Trophoblast cell (in vitro differentiated cells and primary cell): ENCODE measurements at regions not wholly inside any gene's neighbourhood (a gene's known extent, or its start where the extent isn't known, plus 50 kb on each side); places are given as distances from the start of the nearest gene placed in this dataset.

Source experiments
- DNase-seq, 2 donors: peaks; one replicate each; pipeline ENCODE4 v3.0.0-alpha.2; 2016
- H2AFZ ChIP-seq: 2 replicates; pipeline ENCODE4 v1.6.1; 2013; ENCODE audit warnings: low read length, moderate library complexity, mild to moderate bottlenecking; ENCODE audit not compliant: insufficient read depth, poor library complexity
- H2AK5ac ChIP-seq: 2 replicates; pipeline ENCODE4 v1.6.1; 2013; ENCODE audit warnings: mild to moderate bottlenecking, low read length
- H2BK120ac ChIP-seq: 2 replicates; pipeline ENCODE4 v1.6.1; 2013; ENCODE audit warnings: low read length, mild to moderate bottlenecking, moderate library complexity; ENCODE audit not compliant: insufficient read depth, poor library complexity
- H2BK12ac ChIP-seq: 2 replicates; pipeline ENCODE4 v1.6.1; 2013; ENCODE audit warnings: mild to moderate bottlenecking, low read length, moderate library complexity
- H2BK5ac ChIP-seq: 2 replicates; pipeline ENCODE4 v1.6.1; 2013; ENCODE audit warnings: low read length, low read depth, moderate library complexity, mild to moderate bottlenecking; ENCODE audit not compliant: poor library complexity
- H3K14ac ChIP-seq: 2 replicates; pipeline ENCODE4 v1.6.1; 2013; ENCODE audit warnings: mild to moderate bottlenecking, low read length
- H3K18ac ChIP-seq: 2 replicates; pipeline ENCODE4 v1.6.1; 2013; ENCODE audit warnings: mild to moderate bottlenecking, low read length
- H3K23ac ChIP-seq: 2 replicates; pipeline ENCODE4 v1.6.1; 2013; ENCODE audit warnings: low read length
- H3K27ac ChIP-seq: 2 replicates; pipeline ENCODE4 v1.5.1; 2013; ENCODE audit warnings: low read depth, mild to moderate bottlenecking, inconsistent platforms, low read length, moderate library complexity
- H3K27me3 ChIP-seq: 2 replicates; pipeline ENCODE4 v1.6.1; 2013; ENCODE audit warnings: inconsistent platforms, mild to moderate bottlenecking, low read length, moderate library complexity; ENCODE audit not compliant: insufficient read depth
- H3K36me3 ChIP-seq, 2 experiments: 1 replicate in 1 of 2; 2 replicates in 1 of 2; pipeline ENCODE4 v1.6.1; 2013; ENCODE audit warnings: low read length in 2 of 2, mild to moderate bottlenecking in 2 of 2, moderate library complexity in 1 of 2; ENCODE audit not compliant: insufficient read depth in 2 of 2, control insufficient read depth in 1 of 2
- H3K4ac ChIP-seq: 2 replicates; pipeline ENCODE4 v1.6.1; 2013; ENCODE audit warnings: low read depth, mild to moderate bottlenecking, low read length, moderate library complexity
- H3K4me1 ChIP-seq, 2 experiments: 1 replicate in 1 of 2; 2 replicates in 1 of 2; pipeline ENCODE4 v1.6.1; 2013; ENCODE audit warnings: low read length in 2 of 2, mild to moderate bottlenecking in 2 of 2, moderate library complexity in 1 of 2; ENCODE audit not compliant: insufficient read depth in 2 of 2, control insufficient read depth in 1 of 2
- H3K4me2 ChIP-seq: 2 replicates; pipeline ENCODE4 v1.6.1; 2013; ENCODE audit warnings: inconsistent platforms, mild to moderate bottlenecking, low read length, moderate library complexity
- H3K4me3 ChIP-seq: 2 replicates; pipeline ENCODE4 v1.5.1; 2013; ENCODE audit warnings: mild to moderate bottlenecking, low read depth, low read length, inconsistent platforms
- H3K79me1 ChIP-seq: one replicate; pipeline ENCODE4 v1.6.1; 2013; ENCODE audit warnings: low read length
- H3K79me2 ChIP-seq: 2 replicates; pipeline ENCODE4 v1.6.1; 2013; ENCODE audit warnings: low read length, mild to moderate bottlenecking; ENCODE audit not compliant: control insufficient read depth, insufficient read depth, poor library complexity
- H3K9ac ChIP-seq: 2 replicates; pipeline ENCODE4 v1.6.1; 2013; ENCODE audit warnings: mild to moderate bottlenecking, low read length
- H3K9me3 ChIP-seq: 2 replicates; pipeline ENCODE4 v1.6.1; 2013; ENCODE audit warnings: low read depth, mild to moderate bottlenecking, control low read depth, inconsistent platforms, low read length; ENCODE audit not compliant: insufficient read depth
- H4K12ac ChIP-seq: 2 replicates; pipeline ENCODE4 v1.6.1; 2013; ENCODE audit warnings: low read depth, mild to moderate bottlenecking, low read length, moderate library complexity
- H4K8ac ChIP-seq: 2 replicates; pipeline ENCODE4 v1.6.1; 2013; ENCODE audit warnings: low read depth, mild to moderate bottlenecking, low read length, moderate library complexity
- H4K91ac ChIP-seq: one replicate; pipeline ENCODE4 v1.6.1; 2013; ENCODE audit warnings: low read depth, mild to moderate bottlenecking, low read length, moderate library complexity
- WGBS: extraction: QIAGEN DNeasy Blood & Tissue Kit; methylation state at CpG from one replicate; pipeline ENCODE4 v1.1.7; 2013; ENCODE audit warnings: missing lambda C conversion rate; ENCODE audit not compliant: insufficient read length, insufficient coverage; ENCODE audit errors: extremely low coverage; 5-methylcytosine and 5-hydroxymethylcytosine counted together

GRCh38 chr22:47343611-47344010 lies 581.2 kb downstream of the TBC1D22A start:
- Histone ChIP-seq H2BK5ac (no peak overlapping the region), H3K79me1 (no peaks in the 10 kb centered on the region), H2BK120ac (no peak overlapping the region), H3K4ac (no peak overlapping the region), H3K36me3 (no peaks in the 10 kb centered on the region), H4K8ac (no peak overlapping the region), H2AFZ (no peak overlapping the region), H3K9ac (no peak overlapping the region), H3K27ac (no peak overlapping the region), H4K12ac (no peak overlapping the region), H3K14ac (no peak overlapping the region), H4K91ac (no peak overlapping the region), H2BK12ac (no peak overlapping the region), H3K4me2 (no peak overlapping the region), H3K23ac (no peak overlapping the region), H3K27me3 (no peaks in the 10 kb centered on the region), H3K9me3 (peaks cover 43% of the 10 kb centered on the region), H3K79me2 (no peaks in the 10 kb centered on the region), H3K18ac (no peak overlapping the region), H3K4me3 (no peak overlapping the region), H2AK5ac (no peak overlapping the region), H3K4me1 (no peaks in the 10 kb centered on the region)
- no CpG with 5 or more reads among the region's 8 CpGs for WGBS
- DNase-seq = no peak

GRCh38 chr22:47342446-47342845 lies 580.0 kb downstream of the TBC1D22A start:
- no peak overlapping the region for H2BK5ac ChIP-seq
- H2BK12ac ChIP-seq = no peak overlapping the region
- no peaks in the 10 kb centered on the region for H3K79me1 ChIP-seq
- H2BK120ac ChIP-seq = no peak overlapping the region
- no peak overlapping the region for H3K27ac ChIP-seq
- no peak for DNase-seq
- no peak overlapping the region for H2AK5ac ChIP-seq
- no peak overlapping the region for H3K9ac ChIP-seq
- H3K4me3 ChIP-seq = no peak overlapping the region
- no peaks in the 10 kb centered on the region for H3K79me2 ChIP-seq
- H4K12ac ChIP-seq = no peak overlapping the region
- peaks cover 44% of the 10 kb centered on the region for H3K9me3 ChIP-seq
- H3K14ac ChIP-seq = no peak overlapping the region
- no peaks in the 10 kb centered on the region for H3K4me1 ChIP-seq
- no peak overlapping the region for H3K18ac ChIP-seq
- H4K8ac ChIP-seq = no peak overlapping the region
- no peak overlapping the region for H2AFZ ChIP-seq
- WGBS = no CpG with 5 or more reads among the region's 10 CpGs
- H3K36me3 ChIP-seq = no peaks in the 10 kb centered on the region
- no peaks in the 10 kb centered on the region for H3K27me3 ChIP-seq
- no peak overlapping the region for H3K23ac ChIP-seq
- no peak overlapping the region for H3K4ac ChIP-seq
- H3K4me2 ChIP-seq = no peak overlapping the region
- H4K91ac ChIP-seq = no peak overlapping the region

GRCh38 chr22:47341464-47341863 lies 579.0 kb downstream of the TBC1D22A start:
- no peak overlapping the region for H4K91ac ChIP-seq
- H3K4ac ChIP-seq = no peak overlapping the region
- no peak overlapping the region for H3K18ac ChIP-seq
- no peak overlapping the region for H3K4me2 ChIP-seq
- no peak overlapping the region for H4K8ac ChIP-seq
- H3K27me3 ChIP-seq = no peaks in the 10 kb centered on the region
- no peak overlapping the region for H2BK12ac ChIP-seq
- WGBS = no CpG with 5 or more reads among the region's 7 CpGs
- no peaks in the 10 kb centered on the region for H3K36me3 ChIP-seq
- H3K14ac ChIP-seq = no peak overlapping the region
- H2AK5ac ChIP-seq = no peak overlapping the region
- H2AFZ ChIP-seq = no peak overlapping the region
- no peak for DNase-seq
- H2BK120ac ChIP-seq = no peak overlapping the region
- H3K4me3 ChIP-seq = no peak overlapping the region
- H4K12ac ChIP-seq = no peak overlapping the region
- no peak overlapping the region for H3K23ac ChIP-seq
- peaks cover 48% of the 10 kb centered on the region for H3K9me3 ChIP-seq
- H3K9ac ChIP-seq = no peak overlapping the region
- H3K27ac ChIP-seq = no peak overlapping the region
- H3K4me1 ChIP-seq = no peaks in the 10 kb centered on the region
- H3K79me1 ChIP-seq = no peaks in the 10 kb centered on the region
- no peaks in the 10 kb centered on the region for H3K79me2 ChIP-seq
- no peak overlapping the region for H2BK5ac ChIP-seq

- H3K4ac ChIP-seq = no peak overlapping the region
- no peaks in the 10 kb centered on the region for H3K79me1 ChIP-seq
- no peaks in the 10 kb centered on the region for H3K27me3 ChIP-seq
- H3K23ac ChIP-seq = no peak overlapping the region
- DNase-seq = no peak
- no peak overlapping the region for H3K27ac ChIP-seq
- no peak overlapping the region for H3K4me3 ChIP-seq
- no peak overlapping the region for H4K12ac ChIP-seq
- no peaks in the 10 kb centered on the region for H3K79me2 ChIP-seq
- H3K9ac ChIP-seq = no peak overlapping the region
- H3K9me3 ChIP-seq = peaks cover 48% of the 10 kb centered on the region
- H2BK5ac ChIP-seq = no peak overlapping the region
- no peak overlapping the region for H2BK12ac ChIP-seq
- H3K4me2 ChIP-seq = no peak overlapping the region
- no peak overlapping the region for H3K14ac ChIP-seq
- H3K36me3 ChIP-seq = no peaks in the 10 kb centered on the region
- H2AFZ ChIP-seq = no peak overlapping the region
- no peak overlapping the region for H4K8ac ChIP-seq
- no CpG with 5 or more reads among the region's 5 CpGs for WGBS
- H2BK120ac ChIP-seq = no peak overlapping the region
- no peaks in the 10 kb centered on the region for H3K4me1 ChIP-seq
- no peak overlapping the region for H2AK5ac ChIP-seq
- H3K18ac ChIP-seq = no peak overlapping the region
- H4K91ac ChIP-seq = no peak overlapping the region
Measured at GRCh38 chr22:47340851-47341436, 578.5 kb downstream of the TBC1D22A start.
